ENCODE measurements at regions not wholly inside any gene's neighbourhood (a gene's known extent, or its start where the extent isn't known, plus 50 kb on each side); places are given as distances from the start of the nearest gene placed in this dataset.

GRCh38 chr18:40841467-40841866 lies 1113.6 kb upstream of the PIK3C3 start:
- TF ChIP-seq POLR2A (IDR thresholded peaks at IDR 0.05) = no peak
- no peak for TF ChIP-seq POLR2AphosphoS5 (IDR thresholded peaks at IDR 0.05)
